ENCODE measurements at regions not wholly inside any gene's neighbourhood (a gene's known extent, or its start where the extent isn't known, plus 50 kb on each side); places are given as distances from the start of the nearest gene placed in this dataset.
"Not testable (repeated sequence)": the region's sequence is repeated elsewhere in the genome, so short reads cannot be mapped to it uniquely, and the experiment has no call there.

GRCh38 chr5:53276825-53277224, 167.3 kb upstream of the MOCS2 start:
- no peaks in the 10 kb centered on the region for H3K36me3 ChIP-seq (ENCODE audit: insufficient read depth, low read length)
- H3K4me1 ChIP-seq (ENCODE audit: insufficient read depth, low read length): no peaks in the 10 kb centered on the region
- no peak overlapping the region for H3K4me3 ChIP-seq (ENCODE audit: low read length)
- WGBS: 93% methylated on average over 3 of the region's 3 CpGs
- no peaks in the 10 kb centered on the region for H3K27me3 ChIP-seq (ENCODE audit: insufficient read depth, low read length)
- no peak overlapping the region for H3K9ac ChIP-seq (ENCODE audit: low read depth, low read length)
- no peak overlapping the region for H3K27ac ChIP-seq (ENCODE audit: low read depth, low read length)
- no peaks in the 10 kb centered on the region for H3K9me3 ChIP-seq (ENCODE audit: insufficient read depth, low read depth, low read length)

GRCh38 chr5:53277491-53277890, 167.9 kb upstream of the MOCS2 start:
- whole genome bisulfite sequencing: 94% methylated on average over 1 of the region's 1 CpG
- Histone ChIP-seq H3K27ac (ENCODE audit: low read depth, low read length) (no peak overlapping the region), H3K9me3 (ENCODE audit: insufficient read depth, low read depth, low read length) (no peaks in the 10 kb centered on the region), H3K9ac (ENCODE audit: low read depth, low read length) (no peak overlapping the region), H3K4me3 (ENCODE audit: low read length) (no peak overlapping the region), H3K36me3 (ENCODE audit: insufficient read depth, low read length) (no peaks in the 10 kb centered on the region), H3K4me1 (ENCODE audit: insufficient read depth, low read length) (no peaks in the 10 kb centered on the region), H3K27me3 (ENCODE audit: insufficient read depth, low read length) (no peaks in the 10 kb centered on the region)

- Histone ChIP-seq H3K36me3 (ENCODE audit: insufficient read depth, low read length) (no peaks in the 10 kb centered on the region), H3K27ac (ENCODE audit: low read depth, low read length) (no peak overlapping the region), H3K4me1 (ENCODE audit: insufficient read depth, low read length) (no peaks in the 10 kb centered on the region)
Observed at GRCh38 chr5:53287573-53287972, 178.0 kb upstream of the MOCS2 start.

GRCh38 chr5:53288511-53288910, 179.0 kb upstream of the MOCS2 start:
- H3K36me3 ChIP-seq (ENCODE audit: insufficient read depth, low read length): no peaks in the 10 kb centered on the region
- no peak overlapping the region for H3K4me3 ChIP-seq (ENCODE audit: low read length)
- H3K9me3 ChIP-seq (ENCODE audit: insufficient read depth, low read depth, low read length): no peaks in the 10 kb centered on the region
- H3K9ac ChIP-seq (ENCODE audit: low read depth, low read length): no peak overlapping the region
- no peak overlapping the region for H3K27ac ChIP-seq (ENCODE audit: low read depth, low read length)
- no peaks in the 10 kb centered on the region for H3K27me3 ChIP-seq (ENCODE audit: insufficient read depth, low read length)
- H3K4me1 ChIP-seq (ENCODE audit: insufficient read depth, low read length): no peaks in the 10 kb centered on the region

More at GRCh38 chr5:53287573-53287972, 178.0 kb upstream of the MOCS2 start:
- Histone ChIP-seq H3K9ac (ENCODE audit: low read depth, low read length) (no peak overlapping the region), H3K9me3 (ENCODE audit: insufficient read depth, low read depth, low read length) (no peaks in the 10 kb centered on the region), H3K27me3 (ENCODE audit: insufficient read depth, low read length) (no peaks in the 10 kb centered on the region), H3K4me3 (ENCODE audit: low read length) (no peak overlapping the region)

- Histone ChIP-seq H3K27ac (ENCODE audit: low read depth, low read length) (no peak overlapping the region), H3K36me3 (ENCODE audit: insufficient read depth, low read length) (no peaks in the 10 kb centered on the region), H3K9me3 (ENCODE audit: insufficient read depth, low read depth, low read length) (no peaks in the 10 kb centered on the region), H3K9ac (ENCODE audit: low read depth, low read length) (no peak overlapping the region), H3K4me3 (ENCODE audit: low read length) (no peak overlapping the region), H3K27me3 (ENCODE audit: insufficient read depth, low read length) (no peaks in the 10 kb centered on the region), H3K4me1 (ENCODE audit: insufficient read depth, low read length) (no peaks in the 10 kb centered on the region)
- WGBS: 82% methylated on average over 3 of the region's 4 CpGs
Observed at GRCh38 chr5:53291047-53291446, 181.5 kb upstream of the MOCS2 start.

- Histone ChIP-seq H3K4me1 (ENCODE audit: insufficient read depth, low read length) (no peaks in the 10 kb centered on the region), H3K9ac (ENCODE audit: low read depth, low read length) (no peak overlapping the region), H3K4me3 (ENCODE audit: low read length) (no peak overlapping the region), H3K27ac (ENCODE audit: low read depth, low read length) (no peak overlapping the region), H3K9me3 (ENCODE audit: insufficient read depth, low read depth, low read length) (no peaks in the 10 kb centered on the region), H3K36me3 (ENCODE audit: insufficient read depth, low read length) (no peaks in the 10 kb centered on the region), H3K27me3 (ENCODE audit: insufficient read depth, low read length) (no peaks in the 10 kb centered on the region)
Observed at GRCh38 chr5:53291528-53291927, 182.0 kb upstream of the MOCS2 start.

- no peaks in the 10 kb centered on the region for H3K27me3 ChIP-seq (ENCODE audit: insufficient read depth, low read length)
- 80% methylated on average over 1 of the region's 5 CpGs for WGBS
- no peaks in the 10 kb centered on the region for H3K4me1 ChIP-seq (ENCODE audit: insufficient read depth, low read length)
- H3K4me3 ChIP-seq (ENCODE audit: low read length): no peak overlapping the region
- H3K27ac ChIP-seq (ENCODE audit: low read depth, low read length): no peak overlapping the region
- no peak overlapping the region for H3K9ac ChIP-seq (ENCODE audit: low read depth, low read length)
- no peaks in the 10 kb centered on the region for H3K9me3 ChIP-seq (ENCODE audit: insufficient read depth, low read depth, low read length)
- no peaks in the 10 kb centered on the region for H3K36me3 ChIP-seq (ENCODE audit: insufficient read depth, low read length)
Observed at GRCh38 chr5:53298841-53299240, 181.6 kb upstream of the FST start.

GRCh38 chr5:53302529-53302928, 177.9 kb upstream of the FST start:
- H3K4me3 ChIP-seq (ENCODE audit: low read length): no peak overlapping the region
- no peak overlapping the region for H3K27ac ChIP-seq (ENCODE audit: low read depth, low read length)
- 93% methylated on average over 1 of the region's 1 CpG for WGBS
- H3K27me3 ChIP-seq (ENCODE audit: insufficient read depth, low read length): no peaks in the 10 kb centered on the region
- H3K36me3 ChIP-seq (ENCODE audit: insufficient read depth, low read length): no peaks in the 10 kb centered on the region
- no peak overlapping the region for H3K9ac ChIP-seq (ENCODE audit: low read depth, low read length)
- H3K9me3 ChIP-seq (ENCODE audit: insufficient read depth, low read depth, low read length): no peaks in the 10 kb centered on the region
- no peaks in the 10 kb centered on the region for H3K4me1 ChIP-seq (ENCODE audit: insufficient read depth, low read length)

- Histone ChIP-seq H3K9me3 (ENCODE audit: insufficient read depth, low read depth, low read length) (no peaks in the 10 kb centered on the region), H3K27ac (ENCODE audit: low read depth, low read length) (no peak overlapping the region), H3K4me3 (ENCODE audit: low read length) (no peak overlapping the region), H3K36me3 (ENCODE audit: insufficient read depth, low read length) (no peaks in the 10 kb centered on the region), H3K27me3 (ENCODE audit: insufficient read depth, low read length) (no peaks in the 10 kb centered on the region), H3K9ac (ENCODE audit: low read depth, low read length) (no peak overlapping the region), H3K4me1 (ENCODE audit: insufficient read depth, low read length) (no peaks in the 10 kb centered on the region)
- WGBS: 96% methylated on average over 1 of the region's 1 CpG
Observed at GRCh38 chr5:53303105-53303504, 177.3 kb upstream of the FST start.

- 83% methylated on average over 1 of the region's 1 CpG for WGBS
Observed at GRCh38 chr5:53305316-53305715, 175.1 kb upstream of the FST start.

GRCh38 chr5:53309653-53310052, 170.8 kb upstream of the FST start:
- WGBS: 100% methylated on average over 1 of the region's 2 CpGs
- no peaks in the 10 kb centered on the region for H3K9me3 ChIP-seq (ENCODE audit: insufficient read depth, low read depth, low read length)
- no peak overlapping the region for H3K4me3 ChIP-seq (ENCODE audit: low read length)
- H3K27me3 ChIP-seq (ENCODE audit: insufficient read depth, low read length): no peaks in the 10 kb centered on the region
- H3K27ac ChIP-seq (ENCODE audit: low read depth, low read length): no peak overlapping the region
- no peaks in the 10 kb centered on the region for H3K36me3 ChIP-seq (ENCODE audit: insufficient read depth, low read length)
- no peaks in the 10 kb centered on the region for H3K4me1 ChIP-seq (ENCODE audit: insufficient read depth, low read length)
- no peak overlapping the region for H3K9ac ChIP-seq (ENCODE audit: low read depth, low read length)

More at GRCh38 chr5:53305316-53305715, 175.1 kb upstream of the FST start:
- H3K9me3 ChIP-seq (ENCODE audit: insufficient read depth, low read depth, low read length); H3K36me3 ChIP-seq (ENCODE audit: insufficient read depth, low read length); H3K27me3 ChIP-seq (ENCODE audit: insufficient read depth, low read length); H3K27ac ChIP-seq (ENCODE audit: low read depth, low read length); H3K9ac ChIP-seq (ENCODE audit: low read depth, low read length); H3K4me3 ChIP-seq (ENCODE audit: low read length); H3K4me1 ChIP-seq (ENCODE audit: insufficient read depth, low read length): not testable (repeated sequence)

GRCh38 chr5:53311681-53312080, 168.7 kb upstream of the FST start:
- Histone ChIP-seq H3K4me3 (ENCODE audit: low read length) (no peak overlapping the region), H3K9me3 (ENCODE audit: insufficient read depth, low read depth, low read length) (peaks cover 9% of the 10 kb centered on the region; the same call in 1 of the 2 replicates), H3K36me3 (ENCODE audit: insufficient read depth, low read length) (no peaks in the 10 kb centered on the region), H3K9ac (ENCODE audit: low read depth, low read length) (no peak overlapping the region), H3K27ac (ENCODE audit: low read depth, low read length) (no peak overlapping the region), H3K27me3 (ENCODE audit: insufficient read depth, low read length) (no peaks in the 10 kb centered on the region), H3K4me1 (ENCODE audit: insufficient read depth, low read length) (no peaks in the 10 kb centered on the region)
- 98% methylated on average over 2 of the region's 2 CpGs for WGBS

Measured in HUES64 (cell line).